ENCODE measurements at regions not wholly inside any gene's neighbourhood (a gene's known extent, or its start where the extent isn't known, plus 50 kb on each side); places are given as distances from the start of the nearest gene placed in this dataset.
A peak's percentile ranks its signal among the peaks of the same experiment; 100 is the strongest.

DNA sequence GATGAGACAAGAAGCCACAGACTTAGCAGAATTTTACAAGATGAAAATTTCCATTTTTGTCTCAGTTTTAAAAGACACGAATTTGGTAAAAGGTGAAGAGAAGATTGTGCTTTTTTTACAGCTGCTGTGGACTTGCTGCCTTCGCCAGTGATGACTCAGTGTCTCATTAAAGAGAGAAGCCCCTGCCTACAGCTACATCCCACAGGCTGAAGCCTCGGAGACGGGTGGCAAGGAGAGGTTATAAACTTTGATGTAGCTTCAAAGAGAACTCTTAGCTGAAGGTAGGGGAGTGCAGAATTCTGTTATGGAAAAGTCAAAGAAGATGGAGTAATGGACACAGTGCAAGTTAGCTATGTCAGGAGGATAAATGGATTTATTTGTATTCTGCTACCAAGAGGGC, 683.4 kb upstream of the ARGLU1 start:
- DNase-seq (ENCODE audit: low read depth), result no peak

DNA sequence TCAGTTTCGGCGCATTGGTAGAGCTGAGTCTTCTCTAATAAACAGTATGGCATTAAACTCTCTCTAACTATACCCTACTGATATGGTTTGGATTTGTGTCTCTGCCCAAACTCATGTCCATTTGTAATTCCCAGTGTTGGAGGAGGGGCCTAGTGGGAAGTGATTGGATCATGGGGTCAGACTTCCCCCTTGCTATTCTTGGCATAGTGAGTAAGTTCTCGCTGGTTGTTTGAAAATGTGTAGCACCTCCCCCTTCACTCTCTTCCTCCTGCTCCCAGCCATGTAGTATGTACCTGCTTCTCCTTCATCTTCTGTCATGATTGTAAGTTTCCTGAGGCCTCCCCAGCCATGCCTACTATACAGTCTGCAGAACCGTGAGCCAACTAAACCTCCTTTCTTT, 682.7 kb upstream of the ARGLU1 start:
- DNase-seq (ENCODE audit: low read depth), result no peak

DNA sequence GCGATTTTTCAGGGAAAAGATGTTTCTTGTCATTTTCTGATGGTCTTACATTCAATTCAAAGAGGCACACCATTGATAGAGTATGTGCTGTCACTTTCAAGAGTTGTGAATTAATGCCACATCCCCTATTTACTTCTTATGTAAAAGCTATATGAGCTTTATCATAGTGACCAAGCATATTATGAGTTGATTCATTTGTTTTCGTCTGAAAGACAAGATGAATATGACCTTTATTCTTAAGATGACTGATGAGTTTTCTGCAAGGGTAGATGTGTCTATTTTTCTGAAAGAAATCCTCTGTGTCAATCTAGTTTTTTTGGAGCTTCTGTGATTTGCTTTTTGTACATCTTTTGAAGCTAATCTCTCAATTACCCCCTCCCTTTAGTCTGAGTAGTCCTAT, 676.3 kb upstream of the ARGLU1 start:
- no peak for DNase-seq (ENCODE audit: low read depth)

DNA sequence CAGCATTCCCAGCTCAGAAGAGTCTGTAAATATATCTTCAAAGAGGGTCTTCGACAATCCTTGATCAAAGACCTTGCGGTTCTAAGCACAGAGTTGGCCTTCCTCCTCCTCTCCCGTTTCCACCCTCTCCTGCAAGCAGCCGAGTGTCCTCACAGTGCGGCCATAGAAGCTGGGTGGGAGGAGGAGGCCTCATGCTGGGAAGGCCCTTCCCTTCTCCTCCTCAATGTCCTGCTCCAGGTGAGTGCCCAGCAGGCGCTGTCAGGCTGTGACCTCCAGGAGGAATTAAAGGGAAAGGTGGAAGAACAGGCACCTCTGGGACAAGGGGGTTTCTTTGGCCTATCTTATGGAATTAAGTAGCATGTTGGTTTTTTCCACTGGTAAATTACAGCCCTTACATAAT, 674.2 kb upstream of the ARGLU1 start:
- no peak for DNase-seq (ENCODE audit: low read depth)

DNA sequence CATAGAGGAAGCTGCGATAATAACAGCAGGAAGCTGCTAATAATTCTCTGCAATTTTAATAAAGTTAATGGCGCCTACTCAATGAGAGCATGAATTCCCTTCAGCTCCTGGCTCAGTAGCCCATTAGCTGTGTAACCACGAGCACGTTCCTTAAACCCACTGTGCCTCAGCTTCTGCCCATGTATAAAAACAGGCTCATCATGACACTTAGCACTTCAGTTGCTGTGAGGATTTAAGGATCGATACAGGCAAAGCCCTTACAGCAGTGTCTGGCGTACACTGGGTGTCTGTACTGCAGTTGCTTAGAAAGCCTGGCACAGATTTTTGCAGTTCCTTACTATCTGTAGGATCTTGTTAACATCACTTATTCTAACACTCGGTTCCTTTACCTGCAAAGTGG, 673.4 kb upstream of the ARGLU1 start:
- DNase-seq (ENCODE audit: low read depth), result no peak

DNA sequence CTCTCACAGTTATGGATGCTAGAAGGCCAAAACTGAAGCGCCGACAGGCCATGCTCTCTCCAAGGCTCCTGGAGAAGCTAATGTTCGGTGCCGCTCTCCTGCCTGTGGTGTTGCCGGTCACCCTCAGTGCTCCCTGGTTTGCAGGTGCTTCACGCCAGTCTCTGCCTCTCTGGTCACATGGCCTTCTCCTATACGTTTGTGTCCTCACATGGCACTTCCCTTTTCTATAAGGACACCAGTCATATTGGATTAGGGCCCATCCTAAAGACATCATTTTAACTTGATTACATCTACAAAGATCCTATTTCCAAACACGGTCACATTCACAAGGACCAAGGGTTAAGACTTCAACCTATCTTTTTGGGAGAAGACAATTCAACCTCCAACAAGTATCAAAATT, 671.3 kb upstream of the ARGLU1 start:
- DNase-seq (ENCODE audit: low read depth), result no peak

DNA sequence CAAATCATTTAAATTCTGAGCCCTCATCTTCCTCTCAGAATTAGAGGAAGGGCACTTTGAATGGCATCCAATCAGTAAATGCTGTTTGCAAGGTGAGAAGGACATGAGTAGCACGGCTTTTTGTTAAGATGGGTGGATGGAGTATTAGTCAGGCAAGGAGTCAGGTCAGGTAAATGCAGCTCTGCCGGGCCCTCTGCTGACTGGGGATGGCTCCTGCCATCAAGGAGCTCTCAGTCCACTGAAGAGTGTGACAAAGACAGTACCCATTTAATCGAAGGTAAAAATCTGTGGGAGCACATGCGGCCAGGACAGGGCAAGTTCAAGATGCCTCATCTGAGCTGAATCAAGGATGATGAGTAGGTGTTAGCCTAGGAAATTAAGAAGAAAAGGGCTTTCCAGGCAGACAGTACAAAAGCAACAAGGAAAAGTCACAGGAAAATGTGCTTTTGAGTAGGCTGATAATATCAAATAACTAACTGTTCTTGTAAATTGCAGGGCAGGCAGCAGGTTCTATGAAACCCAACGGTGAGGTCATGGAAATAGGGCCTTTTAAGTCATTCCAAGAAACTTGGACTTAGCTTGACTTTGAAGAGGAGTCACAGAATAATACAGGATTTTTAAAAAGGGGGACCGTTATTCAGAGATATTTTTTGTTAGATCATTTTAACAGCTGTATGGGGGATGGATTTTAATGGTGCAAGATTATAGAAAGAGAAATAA, 670.5 kb upstream of the ARGLU1 start:
- DNase-seq (ENCODE audit: low read depth), result no peak

DNA sequence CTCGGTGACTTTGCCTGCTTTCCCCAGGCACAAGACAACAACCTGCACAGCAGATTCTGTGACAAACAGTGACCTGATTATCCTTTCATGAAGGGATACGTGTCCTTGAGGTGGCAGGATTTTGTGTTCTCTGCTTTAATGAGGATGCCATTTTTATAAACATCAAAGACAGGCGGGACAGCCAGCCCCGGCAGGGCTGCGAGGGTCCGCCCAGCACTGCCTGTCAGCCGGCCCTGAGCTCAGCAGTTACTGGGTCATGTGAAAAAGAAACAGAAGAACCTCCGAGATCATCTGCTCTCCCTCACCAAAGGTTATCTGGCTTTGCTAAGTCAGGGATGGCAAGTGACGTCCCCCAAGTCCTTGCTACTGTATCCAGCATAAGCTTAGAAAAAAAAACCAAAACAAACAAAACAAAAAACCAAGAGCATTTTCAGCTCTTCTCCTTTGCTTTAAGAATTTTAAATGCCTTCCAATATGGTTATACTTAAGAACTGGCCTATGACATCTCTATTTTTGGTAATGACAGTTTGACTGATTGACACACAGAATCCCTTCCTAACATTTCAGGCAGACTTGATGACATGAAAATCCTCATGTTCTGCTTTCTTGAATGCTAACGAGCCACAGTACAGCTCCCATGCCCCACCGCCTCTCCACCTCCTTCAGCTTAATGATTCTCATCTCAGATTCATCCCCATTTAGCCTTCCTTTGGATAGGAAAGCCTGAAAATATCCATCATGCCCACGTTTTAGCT, 666.6 kb upstream of the ARGLU1 start:
- DNase-seq (ENCODE audit: low read depth), result no peak

DNA sequence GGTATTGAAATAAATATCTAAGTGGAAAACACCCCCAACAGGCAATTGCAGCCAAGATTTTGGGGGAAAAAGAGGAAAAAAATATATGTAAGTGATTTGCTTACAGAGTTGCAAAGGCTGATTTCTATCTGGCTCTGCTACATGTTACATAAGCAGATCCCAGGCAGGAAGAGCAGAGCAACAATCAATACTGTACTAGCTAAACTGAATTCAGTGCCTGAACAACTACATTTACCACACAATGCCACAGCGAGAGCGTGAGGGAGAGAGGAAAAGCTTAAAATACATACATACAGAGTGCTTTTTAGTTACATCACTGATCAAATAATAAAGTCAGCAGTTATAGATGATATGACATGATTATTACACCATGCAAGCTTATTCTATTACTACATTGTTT, 665.6 kb upstream of the ARGLU1 start:
- DNase-seq (ENCODE audit: low read depth), result no peak

DNA sequence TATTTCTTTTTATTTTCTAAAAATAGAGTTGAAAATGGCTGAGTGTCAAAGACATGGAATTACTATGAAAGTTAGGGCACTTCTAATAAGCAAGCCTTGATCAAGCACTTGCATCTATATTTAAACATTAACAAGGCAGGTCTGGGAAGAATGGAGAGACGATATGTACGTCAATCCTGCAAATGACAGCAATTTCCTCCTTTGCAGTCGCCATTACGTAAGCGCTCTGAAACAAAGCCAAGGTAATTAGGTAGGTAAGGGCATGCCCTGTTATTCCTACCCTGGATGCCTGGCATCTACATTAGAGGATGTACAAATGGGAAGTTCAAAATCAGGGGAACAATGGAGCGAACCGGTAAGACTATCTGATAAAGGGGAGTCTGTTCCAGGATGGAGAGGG, 664.0 kb upstream of the ARGLU1 start:
- no peak for DNase-seq (ENCODE audit: low read depth)

DNA sequence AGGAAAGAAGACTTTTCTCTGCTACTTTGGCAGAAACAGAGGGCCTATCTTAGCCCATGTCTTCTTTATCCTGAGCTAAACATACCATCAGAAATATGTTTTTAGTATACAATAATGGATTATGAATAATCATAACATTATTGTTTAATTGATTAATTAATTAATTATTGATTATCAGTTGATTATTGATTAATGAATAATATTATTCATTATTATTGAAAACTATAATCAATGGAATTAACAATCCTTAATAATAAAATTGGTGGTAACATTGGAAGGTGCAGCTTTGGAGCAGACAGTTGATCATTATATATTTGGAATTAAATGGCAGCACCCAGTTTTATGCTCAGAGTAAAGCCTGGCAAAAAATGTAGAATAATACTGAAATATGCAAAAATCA, 655.9 kb upstream of the ARGLU1 start:
- no peak for DNase-seq (ENCODE audit: low read depth)

DNA sequence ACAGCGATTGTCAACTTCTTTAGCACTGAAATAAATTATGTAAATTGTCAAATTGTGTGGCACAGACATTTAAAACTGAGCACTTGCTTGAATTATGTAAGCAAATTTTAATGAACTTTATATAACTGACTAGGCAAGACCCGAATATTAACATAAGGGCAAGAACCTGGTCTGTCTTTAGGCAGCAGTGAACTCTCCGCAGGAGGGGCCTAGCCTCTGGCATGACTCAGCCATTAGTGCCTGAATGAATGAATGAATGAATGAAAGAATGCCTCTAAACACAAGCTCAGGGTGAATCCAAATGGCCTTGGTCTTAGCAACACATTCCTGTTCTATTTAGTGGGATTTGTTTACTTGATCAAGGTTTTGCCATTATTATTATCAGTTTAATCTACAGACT, 654.7 kb upstream of the ARGLU1 start:
- DNase-seq (ENCODE audit: low read depth), result no peak

DNA sequence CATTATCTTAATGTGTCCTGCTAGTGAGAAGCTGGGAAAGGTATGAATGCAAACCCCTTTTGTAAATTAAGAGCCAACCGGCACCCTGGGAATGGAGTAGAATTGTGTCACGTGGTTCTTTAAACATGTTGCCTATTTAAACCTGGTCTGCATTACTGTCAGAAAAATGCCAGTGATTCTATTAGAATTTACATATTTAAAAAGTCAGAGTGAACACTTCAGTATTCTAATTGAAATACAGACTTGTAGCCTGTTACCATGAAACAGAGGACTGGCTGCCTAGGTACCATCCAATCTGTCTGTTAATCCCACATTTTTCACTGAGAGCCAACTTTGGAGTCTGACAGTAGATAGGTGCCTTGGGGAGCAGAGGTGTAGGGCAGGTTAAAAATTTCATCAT, 652.3 kb upstream of the ARGLU1 start:
- DNase-seq (ENCODE audit: low read depth), result no peak

DNA sequence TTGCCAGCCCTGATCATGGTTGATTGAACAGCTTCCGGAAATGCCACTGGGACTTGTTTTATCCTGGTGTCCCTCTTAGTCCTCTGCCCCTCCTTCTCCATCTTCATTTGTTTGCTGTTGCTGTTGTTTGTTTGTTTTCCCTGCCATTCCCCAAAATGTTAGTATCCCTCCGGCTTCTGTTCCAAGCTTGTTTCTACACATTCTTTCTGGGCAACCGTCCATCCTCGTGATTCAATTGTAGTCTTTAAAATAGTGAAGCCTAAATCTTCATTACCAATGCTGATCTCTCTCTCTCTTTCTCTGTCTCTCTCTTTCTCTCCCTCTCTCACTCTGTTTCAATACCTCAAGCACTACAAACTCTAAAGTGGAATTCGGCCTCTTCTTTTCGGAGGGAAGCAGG, 649.3 kb upstream of the ARGLU1 start:
- DNase-seq (ENCODE audit: low read depth), result no peak

DNA sequence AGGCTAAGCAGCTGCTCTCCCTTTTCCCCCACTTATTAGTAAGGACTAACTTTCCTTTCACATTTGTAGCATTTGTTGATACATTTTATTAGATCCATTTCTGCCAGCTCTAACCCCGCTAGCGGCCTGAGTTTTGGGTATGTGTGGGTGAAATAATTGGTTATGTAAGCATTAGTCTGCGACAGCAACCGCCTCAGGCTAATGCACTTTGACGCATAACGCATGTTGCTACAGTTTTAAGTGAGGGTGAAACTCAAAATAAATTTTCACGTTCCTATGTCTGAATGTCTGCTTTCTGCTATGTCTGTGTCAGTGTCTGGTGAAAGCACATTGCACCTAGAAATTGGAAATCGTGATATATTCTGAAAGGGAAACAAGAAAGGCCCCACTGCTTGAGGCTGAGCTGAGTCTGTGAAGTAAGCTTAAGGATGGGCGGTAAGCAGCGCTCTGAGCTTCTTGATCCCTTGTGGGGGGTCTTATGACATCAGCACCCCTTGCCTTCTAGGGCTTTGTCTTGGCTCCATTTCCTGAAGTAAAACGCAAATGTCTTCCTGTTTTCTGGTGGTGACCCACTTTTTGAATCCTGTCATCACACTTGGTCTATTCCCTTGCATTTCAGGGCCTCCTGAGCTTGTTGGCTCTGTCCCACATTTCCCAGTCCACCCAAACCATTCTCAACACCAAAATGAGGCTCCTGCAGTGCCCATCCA, 648.3 kb upstream of the ARGLU1 start:
- no peak for DNase-seq (ENCODE audit: low read depth)

DNA sequence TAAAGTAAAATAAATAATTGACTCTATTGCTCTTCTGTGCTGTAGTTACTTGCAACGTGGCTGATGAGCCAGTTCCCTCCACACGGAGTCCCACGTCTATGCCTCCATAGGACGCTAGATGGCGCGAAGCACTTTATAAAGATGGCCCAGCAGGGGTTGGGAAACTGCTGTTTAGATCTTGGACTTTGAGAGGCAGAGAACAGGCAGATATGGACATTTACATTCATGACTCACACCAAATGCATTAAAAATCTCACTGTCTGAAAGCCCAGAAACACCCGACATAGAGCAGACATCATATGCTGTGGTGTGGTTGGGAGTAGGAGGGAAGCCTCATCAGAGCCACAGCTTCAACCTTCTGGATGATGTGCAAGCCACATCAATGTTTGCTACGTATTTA, 643.1 kb upstream of the ARGLU1 start:
- DNase-seq (ENCODE audit: low read depth), result peak; percentile 55

DNA sequence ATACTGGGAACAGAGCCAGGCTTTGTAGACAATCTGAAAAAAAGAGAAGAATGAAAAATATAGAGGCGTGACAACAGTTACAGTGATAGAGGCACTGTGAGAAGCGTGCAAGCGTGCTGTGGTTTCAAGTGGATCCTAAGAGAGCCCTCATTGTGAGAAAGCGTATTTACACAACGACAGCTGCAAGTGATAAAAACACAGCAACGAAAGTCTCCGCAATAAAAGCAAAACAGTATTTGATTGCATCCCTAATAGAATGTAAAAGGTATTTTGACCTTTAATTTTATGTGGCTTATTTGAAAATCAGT, 642.7 kb upstream of the ARGLU1 start:
- no peak for DNase-seq (ENCODE audit: low read depth)

DNA sequence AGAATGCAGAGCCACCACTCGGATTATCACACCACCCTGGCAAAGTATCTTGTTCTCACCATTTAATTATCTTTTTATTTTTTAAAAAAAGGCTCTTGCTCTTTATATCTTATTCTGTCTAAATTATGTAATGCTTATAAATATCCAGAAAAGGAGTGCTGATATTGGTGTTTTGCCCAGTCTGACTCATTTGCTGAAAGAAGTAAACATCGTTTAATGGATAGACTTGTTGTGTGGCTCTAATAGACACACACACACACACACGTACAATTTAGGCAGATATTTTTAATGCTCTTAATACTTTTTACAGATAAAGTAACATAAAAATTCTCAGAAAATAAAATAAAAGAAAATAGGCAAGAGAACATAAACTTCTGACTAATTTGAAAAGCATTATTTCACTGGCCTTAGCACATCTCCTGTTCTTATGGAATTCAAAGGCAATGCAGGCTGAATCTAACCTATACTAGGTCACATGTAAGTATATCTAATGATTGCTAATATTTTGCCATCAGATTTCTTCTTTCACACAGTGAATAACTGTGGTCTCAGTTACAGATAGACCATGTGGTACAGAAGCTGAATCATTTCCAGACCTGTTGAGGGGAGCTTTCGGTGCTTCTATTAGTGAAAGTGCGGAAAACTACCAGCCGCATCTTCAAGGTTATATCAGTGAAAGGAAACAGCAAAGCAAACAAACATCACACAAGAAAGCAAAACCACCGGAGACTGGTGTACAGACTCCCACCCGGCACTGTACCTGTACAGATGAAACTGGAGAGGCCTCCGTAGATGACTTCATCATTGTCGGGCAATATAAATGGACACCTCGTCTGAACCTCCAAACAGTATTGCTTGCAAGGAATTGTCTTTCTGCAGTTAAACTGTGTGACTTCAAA, 642.1 kb upstream of the ARGLU1 start:
- DNase-seq (ENCODE audit: low read depth), result no peak

DNA sequence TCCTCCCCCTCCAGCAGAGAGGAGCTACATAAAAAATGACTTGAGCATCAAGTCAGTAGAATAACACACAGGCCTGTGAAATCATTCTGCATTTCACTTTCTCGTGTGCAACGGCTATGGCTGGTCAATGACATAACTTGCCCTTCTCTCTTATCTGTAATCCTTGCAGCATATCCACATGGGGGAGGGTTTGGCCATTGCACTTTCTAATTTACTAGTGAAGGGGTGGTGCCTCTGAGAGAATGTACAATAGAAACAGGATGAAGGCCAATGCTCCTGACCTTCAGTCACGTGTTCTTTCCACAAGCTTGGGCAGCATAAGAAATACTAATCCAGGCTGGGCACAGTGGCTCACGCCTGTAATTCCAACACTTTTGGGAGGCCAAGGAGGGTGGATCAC, 641.0 kb upstream of the ARGLU1 start:
- no peak for DNase-seq (ENCODE audit: low read depth)

DNA sequence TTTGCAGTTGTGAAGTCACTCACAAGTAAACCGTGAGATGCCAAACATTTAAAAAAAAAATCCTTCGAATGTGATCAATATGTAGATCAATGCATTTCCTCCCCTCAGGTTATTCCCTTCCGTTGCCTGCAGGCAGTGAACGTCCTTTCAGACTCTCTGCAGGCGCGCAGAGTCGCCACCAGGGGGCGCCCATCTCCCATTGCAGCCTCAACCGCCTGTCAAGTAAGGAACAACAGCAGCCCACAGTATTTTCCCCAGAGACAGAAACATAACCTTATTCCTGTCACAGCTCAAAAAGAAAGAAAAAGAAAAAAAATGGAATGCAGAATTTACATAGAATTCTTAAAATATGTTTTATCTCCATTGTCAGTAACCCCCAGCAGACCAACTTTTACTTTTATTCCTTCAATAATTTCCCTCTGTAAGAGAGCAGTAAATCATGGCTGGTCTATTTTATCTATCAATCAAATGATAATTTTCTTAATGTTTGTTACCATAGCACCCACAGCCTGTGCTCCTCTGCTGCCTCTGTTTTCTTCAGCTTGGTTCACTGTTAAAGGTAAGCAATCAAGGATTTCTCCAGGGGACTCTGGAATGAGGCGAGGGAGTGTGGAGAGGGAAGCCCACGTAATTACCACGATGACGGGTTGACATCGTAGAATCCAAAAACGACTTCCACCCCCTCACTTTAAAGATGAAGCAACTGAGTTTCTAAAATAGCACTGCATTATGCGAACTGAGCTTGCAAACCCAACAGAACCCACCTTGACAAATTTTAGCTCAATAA, 637.6 kb upstream of the ARGLU1 start:
- no peak for DNase-seq (ENCODE audit: low read depth)

DNA sequence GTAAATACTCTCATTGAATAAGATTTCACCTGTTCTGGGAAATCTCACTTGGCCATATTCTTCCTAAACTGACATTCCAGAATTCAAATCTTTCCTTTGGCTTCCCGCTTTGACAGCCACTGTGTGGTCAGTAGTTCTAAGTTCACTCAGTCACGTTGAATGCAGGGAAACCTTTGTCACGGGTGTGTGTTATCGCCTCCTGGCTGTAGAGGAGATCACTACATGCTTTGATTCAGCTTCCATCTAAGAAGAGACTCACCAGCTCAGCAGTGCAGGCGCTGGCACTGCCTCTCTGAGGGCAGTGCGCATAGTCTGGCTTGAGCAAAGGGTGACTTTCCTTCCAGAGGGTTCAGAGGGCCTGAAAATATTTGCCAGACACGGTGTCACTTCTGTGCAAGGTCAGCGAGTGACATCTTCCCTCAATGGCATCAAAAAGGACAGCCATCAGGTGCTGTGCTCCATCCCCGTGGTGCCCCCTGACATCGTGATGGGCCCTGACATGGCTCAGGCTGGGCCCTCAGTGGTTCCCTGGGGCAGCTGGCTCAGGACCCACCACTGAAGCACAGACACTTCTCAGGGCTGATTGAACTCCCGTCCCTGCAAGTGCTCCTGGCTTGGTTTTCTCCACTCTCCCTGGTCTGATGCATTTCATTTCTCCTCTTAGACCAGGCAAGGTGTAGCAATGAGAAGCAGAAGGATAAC, 635.4 kb upstream of the ARGLU1 start:
- DNase-seq (ENCODE audit: low read depth), result no peak

All from HS-27A (cell line).